ENCODE measurements at regions not wholly inside any gene's neighbourhood (a gene's known extent, or its start where the extent isn't known, plus 50 kb on each side); places are given as distances from the start of the nearest gene placed in this dataset.

DNA sequence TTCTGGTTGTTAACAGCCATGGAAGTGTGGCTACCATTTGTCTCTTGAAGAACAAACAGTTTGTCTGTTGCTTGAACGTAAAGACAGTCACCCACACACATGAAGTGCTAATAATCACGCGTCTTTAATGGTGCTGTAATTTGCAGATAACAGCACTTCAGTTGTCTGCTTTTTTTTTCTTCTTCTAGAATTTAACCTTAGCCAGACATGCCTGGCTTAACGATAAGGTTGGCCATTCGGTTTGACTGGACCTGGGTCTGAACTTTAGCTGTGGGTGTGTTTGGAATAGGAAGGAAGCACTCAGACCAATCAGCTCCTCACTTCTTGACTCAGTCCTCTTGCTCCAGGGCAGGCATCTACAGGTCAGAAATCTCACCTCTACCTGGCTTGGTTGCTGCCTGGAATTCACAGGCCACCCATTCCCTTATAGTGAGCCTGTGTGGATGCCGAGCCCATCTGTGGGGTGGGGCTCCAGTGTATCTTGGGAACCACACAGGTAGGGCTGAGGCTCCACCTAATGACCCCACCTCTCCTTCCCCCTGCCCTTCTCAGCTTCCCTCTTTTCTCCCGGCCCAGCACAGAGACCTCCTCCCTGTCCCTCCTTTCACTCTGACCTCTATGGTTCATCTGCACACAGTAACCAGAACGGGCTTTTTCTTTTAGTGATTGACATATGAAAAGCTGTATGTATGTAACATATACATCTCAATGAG lies 246.4 kb upstream of the PWP1 start:
- TF ChIP-seq, protein P1, sequence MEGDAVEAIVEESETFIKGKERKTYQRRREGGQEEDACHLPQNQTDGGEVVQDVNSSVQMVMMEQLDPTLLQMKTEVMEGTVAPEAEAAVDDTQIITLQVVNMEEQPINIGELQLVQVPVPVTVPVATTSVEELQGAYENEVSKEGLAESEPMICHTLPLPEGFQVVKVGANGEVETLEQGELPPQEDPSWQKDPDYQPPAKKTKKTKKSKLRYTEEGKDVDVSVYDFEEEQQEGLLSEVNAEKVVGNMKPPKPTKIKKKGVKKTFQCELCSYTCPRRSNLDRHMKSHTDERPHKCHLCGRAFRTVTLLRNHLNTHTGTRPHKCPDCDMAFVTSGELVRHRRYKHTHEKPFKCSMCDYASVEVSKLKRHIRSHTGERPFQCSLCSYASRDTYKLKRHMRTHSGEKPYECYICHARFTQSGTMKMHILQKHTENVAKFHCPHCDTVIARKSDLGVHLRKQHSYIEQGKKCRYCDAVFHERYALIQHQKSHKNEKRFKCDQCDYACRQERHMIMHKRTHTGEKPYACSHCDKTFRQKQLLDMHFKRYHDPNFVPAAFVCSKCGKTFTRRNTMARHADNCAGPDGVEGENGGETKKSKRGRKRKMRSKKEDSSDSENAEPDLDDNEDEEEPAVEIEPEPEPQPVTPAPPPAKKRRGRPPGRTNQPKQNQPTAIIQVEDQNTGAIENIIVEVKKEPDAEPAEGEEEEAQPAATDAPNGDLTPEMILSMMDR (IDR thresholded peaks at IDR 0.05) = no peak
- no peak for TF ChIP-seq POLR2A (IDR thresholded peaks at IDR 0.05)

All from testis (tissue), 2 donors.